ENCODE measurements at regions not wholly inside any gene's neighbourhood (a gene's known extent, or its start where the extent isn't known, plus 50 kb on each side); places are given as distances from the start of the nearest gene placed in this dataset.

- TF ChIP-seq EZH2 (IDR thresholded peaks at IDR 0.05) (no peak), EZH2phosphoT487 (IDR thresholded peaks at IDR 0.05) (no peak)
Measured at GRCh38 chr11:80814813-80815212, 1374.0 kb upstream of the TENM4 start.

Measured in neural progenitor cell (in vitro differentiated cells).